Left lobe of liver (tissue), 2 donors: ENCODE measurements at regions not wholly inside any gene's neighbourhood (a gene's known extent, or its start where the extent isn't known, plus 50 kb on each side); places are given as distances from the start of the nearest gene placed in this dataset.
A peak's percentile ranks its signal among the peaks of the same experiment; 100 is the strongest.

Source experiments
- ATAC-seq: fragments of 200-7000 bp; cut with Tn5 transposase; one replicate; pipeline ENCODE4 v1.9.1; 2020; ENCODE audit warnings: mild to moderate bottlenecking, moderate library complexity
- DNase-seq: peaks from one replicate; pipeline ENCODE4 v3.0.0-alpha.2; 2020; ENCODE audit warnings: low spot score
- donor health status: DM: no; HTN: no; CAD: no; lungs with moderate emphysema.
- donor health status: DM: no; HTN: yes; CAD: no.

DNA sequence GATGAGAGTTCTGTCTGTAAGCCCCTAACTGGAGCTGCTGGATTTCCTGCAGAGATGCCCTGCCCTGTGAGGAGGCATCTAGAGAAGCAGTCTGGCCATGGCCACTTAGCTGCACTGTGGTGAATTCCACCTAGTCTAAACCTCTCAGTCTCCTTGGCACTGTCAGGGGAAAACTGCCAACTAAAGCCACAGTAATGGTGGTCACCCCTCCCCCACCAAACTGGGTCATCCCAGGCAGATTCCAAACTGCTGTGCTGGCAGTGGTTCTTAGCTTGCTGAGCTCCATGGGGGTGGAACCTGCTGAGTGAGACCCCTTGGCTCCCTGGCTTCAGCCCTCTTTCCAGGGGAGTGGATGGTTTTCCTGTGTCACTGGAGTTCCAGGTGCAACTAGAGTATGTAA, 740.6 kb downstream of the RWDD3 start:
- no peak for ATAC-seq

DNA sequence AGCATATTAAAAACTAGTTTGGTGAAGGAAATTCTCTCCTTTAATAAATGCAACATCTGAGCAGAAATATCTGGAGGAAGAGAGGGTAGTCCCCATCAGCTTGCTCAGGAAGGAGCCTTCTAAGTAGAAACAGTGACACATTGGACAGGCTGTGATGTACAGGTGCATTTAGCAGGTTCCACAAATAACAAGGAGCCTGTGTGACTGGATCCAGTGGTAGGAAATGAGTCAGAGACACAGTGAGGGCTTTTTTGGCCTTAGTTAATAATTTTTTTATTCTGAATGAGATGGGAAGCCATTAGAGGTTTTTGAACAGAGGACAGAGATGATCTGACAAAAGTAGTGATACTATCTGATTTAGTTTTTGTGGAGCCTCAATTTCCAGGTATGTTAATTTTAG, 738.9 kb upstream of the PTBP2 start:
- ATAC-seq (no peak), DNase-seq (no peak)

More for the DNA sequence above, 740.6 kb downstream of the RWDD3 start:
- DNase-seq = no peak

DNA sequence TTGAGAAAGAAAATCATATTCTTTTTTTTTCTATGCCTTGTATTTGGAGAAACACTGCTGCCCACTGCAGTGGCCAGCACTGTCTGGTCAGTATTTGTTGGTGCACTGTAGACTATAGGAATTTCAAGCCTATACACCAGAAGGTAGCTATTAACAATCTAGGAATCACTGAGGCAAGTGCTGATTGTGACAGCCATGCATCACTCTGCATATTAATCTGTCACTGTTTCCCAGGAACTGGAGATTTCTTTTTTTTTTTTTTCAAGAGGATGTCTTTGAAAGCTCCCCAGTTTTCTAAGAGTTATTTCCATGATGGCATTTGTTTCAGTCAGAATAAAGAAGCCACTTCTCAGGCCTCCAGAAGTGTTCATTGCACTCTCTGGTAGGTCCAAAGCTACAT, 737.8 kb upstream of the PTBP2 start:
- DNase-seq (no peak), ATAC-seq (no peak)

DNA sequence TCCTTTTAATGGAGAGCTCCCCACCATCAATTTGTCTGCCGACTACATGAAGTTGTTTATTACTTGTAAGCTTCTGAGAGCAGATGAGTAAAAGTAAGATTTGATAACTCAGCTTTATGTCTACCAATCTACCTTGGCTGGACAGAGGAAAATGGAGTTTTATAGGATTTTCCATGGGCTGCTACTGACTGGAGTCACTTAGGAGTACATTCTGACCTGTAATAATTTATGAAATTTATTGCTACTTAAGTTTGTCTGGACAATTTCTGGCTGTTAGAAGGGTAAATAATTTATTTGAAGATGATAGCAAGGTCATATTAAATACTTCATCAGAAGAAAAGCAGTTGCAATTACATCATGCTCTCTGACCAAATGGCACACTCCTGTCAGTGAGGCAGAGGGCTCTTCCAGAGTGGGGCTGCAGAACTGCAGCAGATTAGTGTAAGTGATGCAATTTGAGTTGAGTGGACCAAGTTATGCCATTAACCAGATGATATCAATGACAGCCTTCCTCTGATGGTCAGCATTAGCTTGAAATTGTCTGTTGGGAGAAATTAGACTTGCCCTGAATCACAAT, 736.7 kb upstream of the PTBP2 start:
- no peak for DNase-seq

DNA sequence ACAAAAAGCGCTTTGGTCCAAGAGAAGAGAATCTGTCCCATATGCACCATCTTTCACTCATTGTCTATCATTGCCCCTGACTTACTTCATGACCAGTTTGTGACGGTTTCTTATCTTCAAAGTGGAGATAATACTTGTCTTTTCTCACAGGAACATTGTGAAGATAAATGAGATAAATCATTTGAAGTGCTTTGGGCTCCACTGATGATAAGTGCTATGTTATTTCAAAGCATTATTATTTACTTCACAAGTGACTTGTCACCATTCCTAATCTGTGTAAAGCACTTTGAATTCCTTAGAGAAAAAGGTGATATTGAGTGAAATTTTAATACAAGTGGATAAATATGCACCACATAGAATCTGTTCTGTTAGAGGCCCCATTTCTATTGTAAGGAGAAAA, 731.6 kb upstream of the PTBP2 start:
- no peak for DNase-seq

More for the DNA sequence above, 736.7 kb upstream of the PTBP2 start:
- ATAC-seq = no peak

DNA sequence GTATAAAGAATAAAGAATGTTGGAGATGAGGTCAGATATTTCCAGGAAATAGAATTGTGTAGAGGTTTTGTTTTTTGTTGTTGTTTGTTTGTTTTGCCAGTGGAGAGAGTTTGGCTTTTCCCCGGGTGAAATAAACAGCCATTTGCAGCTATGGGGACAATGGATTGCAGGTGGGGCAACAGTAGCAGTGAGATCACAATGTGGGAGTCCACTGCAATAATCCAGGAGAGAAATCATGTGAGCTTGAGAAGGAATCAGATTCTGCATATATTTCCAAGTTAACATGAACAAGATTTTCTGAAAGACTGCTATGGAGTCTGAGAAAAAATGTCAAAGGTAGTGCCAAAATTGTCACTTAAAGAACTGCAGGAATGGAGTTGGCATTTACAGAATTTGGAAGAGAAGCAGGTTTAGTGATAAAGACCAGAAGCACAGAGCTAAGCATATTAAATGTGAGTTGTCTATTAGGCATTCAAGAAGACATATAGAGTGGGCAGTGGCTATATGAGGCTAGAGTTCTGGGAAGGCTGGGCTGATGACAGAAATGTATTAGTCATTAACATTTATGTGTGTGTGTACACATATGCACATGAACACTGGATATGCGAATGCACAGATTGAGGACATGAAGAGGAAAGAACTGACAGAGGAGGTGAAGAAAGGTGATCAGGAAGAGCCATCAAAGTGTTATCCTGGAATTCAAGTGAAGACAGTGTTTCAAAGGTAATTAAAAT, 729.6 kb upstream of the PTBP2 start:
- no peak for ATAC-seq

More for the DNA sequence above, 731.6 kb upstream of the PTBP2 start:
- no peak for ATAC-seq

DNA sequence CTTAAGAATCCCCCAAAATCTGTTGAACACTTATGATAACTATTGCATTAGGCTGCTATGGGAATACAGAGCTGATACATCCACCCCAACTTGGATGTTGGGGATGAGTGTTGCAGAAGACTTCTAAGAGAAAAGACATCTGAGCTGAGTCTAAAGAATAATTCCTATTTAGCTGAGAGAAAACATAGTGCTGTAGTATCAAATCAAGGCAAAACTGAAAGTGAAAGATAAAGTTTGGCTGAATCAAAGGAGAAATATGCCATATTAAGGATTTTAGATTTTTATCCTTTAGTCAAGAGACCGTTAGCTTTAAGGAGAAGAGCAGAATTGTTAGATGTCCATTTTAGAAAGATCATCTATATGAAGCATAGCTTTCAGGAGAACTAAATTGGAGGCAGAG, 726.9 kb upstream of the PTBP2 start:
- ATAC-seq (peak; percentile 58), DNase-seq (no peak)

More for the DNA sequence above, 729.6 kb upstream of the PTBP2 start:
- DNase-seq = no peak

DNA sequence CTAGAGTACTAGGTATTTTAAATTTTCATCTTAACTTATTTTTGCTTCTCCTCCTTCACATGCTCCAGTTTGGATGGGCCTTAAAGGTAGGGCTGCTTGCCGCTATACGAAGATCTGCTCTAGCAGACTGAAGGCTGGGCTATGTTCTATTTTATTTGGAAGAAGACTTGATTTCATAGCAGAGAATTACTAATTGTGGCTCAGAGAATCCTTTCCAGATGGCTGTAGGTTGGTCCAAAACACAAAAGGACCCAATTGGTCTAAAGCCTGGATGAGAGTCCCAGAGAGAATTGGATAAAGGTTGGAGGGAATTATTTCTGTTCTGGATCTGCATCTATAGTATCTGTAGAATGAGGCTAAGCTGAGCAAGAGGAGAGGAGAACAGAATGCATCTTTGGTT, 719.4 kb upstream of the PTBP2 start:
- ATAC-seq (no peak), DNase-seq (no peak)

DNA sequence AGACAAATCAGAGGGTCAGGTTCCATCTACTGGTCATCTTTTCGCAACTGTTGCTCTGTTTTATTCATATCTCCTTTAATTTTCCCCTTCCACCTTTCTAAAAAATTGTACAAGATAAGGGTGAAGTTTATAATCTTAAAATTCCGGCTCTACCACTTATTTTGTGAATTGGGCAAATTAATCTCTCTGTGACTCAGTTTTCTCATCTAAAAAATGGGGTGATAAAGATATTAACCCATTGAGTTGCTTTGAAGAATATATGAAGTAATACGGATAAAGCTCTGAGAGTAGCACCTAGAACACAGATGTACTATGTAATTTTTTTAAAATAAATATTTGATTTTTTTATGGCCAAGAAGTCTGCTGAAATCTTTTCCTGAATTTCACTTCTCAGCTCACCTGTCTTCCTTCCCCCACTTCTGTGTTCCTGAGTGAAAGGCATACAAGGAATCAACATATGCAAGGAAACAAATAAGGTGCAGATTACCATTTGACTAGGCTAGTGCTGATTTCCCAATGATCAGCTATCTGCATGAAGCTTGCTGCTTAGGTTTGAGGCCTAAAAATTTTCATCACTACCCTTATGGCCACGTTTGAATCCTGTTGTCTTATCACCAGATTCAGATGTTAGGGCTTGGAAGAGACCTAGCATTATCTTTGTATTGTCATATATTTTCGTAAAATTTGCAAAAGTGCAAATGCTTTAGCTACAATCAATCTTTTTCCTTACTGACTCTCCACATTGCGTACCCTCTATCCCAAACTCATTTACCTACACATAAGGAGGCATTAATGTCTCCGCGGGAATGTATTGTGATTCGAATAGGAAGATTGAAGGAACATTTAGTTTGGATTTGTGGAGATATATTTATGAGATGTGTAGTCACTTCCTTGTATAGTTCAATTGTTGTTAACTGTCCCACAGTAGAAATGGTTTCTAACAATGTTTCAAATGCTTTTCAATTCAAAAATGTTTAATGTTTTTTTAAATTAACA, 718.3 kb upstream of the PTBP2 start:
- ATAC-seq (no peak), DNase-seq (no peak)

DNA sequence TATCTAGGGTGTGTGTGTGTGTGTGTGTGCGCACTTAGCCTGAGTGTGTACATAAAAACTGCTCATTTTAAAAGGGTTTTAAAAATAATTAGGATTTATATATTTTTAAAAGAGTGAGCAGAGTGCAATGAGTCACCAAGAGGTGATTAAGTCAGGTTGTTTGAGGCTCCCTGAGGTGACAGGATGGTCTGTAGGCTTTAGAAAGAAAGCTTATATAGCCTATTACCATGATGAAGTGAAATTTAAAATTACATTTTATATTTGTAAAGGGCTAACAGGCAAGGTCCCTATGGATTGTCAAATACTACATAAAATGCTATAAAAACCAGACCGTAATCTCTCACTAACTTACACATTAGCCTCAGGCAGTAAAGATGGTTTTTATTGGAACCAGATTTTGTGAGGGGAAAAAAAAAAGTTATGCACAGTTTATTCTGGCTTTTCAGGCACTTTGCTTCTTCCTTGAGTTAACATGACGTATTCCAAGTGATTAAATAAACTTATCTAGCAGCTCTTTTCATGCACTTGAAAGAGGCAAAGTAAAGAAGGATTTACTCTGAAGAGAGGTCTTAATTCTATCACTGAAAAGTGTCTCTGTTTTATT, 711.7 kb upstream of the PTBP2 start:
- ATAC-seq (no peak), DNase-seq (no peak)

DNA sequence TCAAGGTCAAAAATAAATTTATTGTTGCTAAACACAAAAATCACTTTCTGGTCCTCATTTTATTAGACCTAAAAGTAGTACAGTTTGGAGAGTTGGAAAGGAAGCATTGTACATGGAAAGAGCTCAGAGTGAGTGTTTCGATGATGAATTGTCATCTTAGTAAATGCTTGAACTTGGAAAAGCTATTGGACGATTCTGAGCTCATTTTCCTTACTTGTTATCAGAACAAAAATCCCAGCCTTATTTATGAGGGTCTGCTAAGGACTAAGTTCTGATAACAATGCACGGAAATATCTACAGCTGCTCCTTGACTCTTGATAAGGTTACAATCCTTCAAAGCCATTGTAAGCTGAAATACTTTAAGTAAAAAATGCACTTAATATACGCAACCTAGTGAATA, 710.0 kb upstream of the PTBP2 start:
- ATAC-seq (no peak), DNase-seq (no peak)

DNA sequence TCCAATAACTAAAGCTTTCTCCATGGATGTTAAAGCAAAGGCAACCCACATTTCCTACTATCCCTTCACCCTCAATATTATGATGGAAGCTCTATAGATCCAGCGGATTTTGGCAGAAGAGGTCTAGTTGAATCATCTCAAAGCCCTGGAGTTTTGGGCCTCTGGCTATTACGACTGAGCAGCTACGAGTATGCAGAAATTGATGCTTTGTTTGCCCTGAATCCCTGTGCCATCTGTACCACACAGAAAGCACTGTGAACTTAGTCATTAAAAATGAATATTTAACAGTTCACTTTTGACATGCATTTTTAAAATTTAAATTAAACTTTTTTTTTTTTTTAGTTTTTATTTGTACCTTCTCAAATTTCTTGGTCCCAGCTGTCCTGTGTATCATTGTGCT, 705.4 kb upstream of the PTBP2 start:
- ATAC-seq = no peak
- no peak for DNase-seq

DNA sequence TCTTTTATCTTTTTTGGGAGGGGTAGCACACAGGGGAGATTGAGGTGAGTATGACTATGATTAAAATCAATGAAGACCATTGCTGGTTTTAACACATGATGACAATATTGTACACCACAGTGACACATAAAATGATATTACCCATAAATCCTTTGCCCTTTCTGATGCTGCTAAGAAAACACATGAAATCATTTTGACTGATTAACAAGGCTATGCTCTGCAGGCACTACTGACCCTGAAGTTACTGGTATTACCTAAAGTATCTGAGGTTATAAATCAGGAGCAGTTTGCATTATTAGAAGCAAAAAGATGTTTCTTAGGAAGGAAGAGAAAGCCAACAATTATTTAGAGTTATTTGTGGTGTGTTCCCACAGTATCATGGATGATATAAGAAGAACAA, 701.2 kb upstream of the PTBP2 start:
- DNase-seq (no peak), ATAC-seq (no peak)

DNA sequence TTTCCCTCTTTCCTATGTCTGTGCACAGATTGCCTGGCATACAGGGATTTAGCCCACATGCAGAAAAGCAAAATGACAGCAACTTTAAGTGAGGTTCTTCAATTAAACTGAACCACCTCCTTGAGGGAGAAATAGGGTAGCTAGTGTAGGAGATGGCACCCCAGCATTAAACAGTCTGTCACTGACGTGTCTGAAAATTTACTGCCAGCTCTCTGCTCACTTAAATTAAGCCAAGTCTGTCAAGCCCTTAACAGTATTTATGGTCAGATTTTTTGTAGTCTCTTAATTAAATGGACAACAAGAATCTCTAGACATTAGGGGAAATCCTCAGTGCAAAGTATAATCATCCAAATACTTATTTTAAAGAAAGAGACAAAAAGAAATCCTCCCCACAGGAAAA, 696.5 kb upstream of the PTBP2 start:
- DNase-seq (no peak), ATAC-seq (no peak)

DNA sequence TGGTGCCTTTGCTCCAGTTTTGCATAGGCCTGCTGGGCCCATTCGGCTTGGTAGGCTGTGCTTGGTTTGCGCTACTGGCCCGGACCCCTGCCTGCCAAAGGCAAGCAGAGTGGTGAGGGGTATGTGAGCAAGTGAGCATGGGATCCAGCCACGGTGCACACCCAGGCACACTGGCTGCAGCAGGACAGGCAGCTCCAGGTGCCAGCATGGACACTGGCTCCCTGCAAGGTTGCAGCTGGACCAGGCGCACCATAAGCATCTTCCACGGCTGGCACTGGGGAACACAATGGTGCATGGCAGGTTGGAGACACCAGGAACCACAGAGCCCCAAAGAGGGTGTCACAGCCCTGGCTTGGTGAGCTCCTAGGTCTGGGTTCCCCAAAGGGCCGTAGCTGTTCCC, 693.5 kb upstream of the PTBP2 start:
- no peak for ATAC-seq
- no peak for DNase-seq

DNA sequence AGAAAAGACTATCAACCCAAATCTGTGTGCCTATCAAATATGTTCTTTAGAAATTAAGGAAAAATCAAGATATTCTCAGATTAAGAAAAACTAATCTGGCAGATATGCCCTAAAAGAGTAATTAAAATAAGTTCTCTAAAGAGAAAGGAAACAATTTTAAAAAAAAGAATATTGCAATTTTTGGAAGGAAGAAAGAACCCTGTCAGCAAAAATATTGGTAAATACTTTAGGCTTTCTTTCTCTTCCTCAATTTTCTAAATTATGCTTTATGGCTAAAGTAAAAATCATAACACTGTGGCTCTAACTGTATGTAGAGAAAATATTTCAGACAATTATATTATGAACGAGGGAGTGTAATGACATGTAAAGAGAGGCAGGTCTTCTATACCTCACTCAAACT, 691.3 kb upstream of the PTBP2 start:
- DNase-seq (no peak), ATAC-seq (no peak)

DNA sequence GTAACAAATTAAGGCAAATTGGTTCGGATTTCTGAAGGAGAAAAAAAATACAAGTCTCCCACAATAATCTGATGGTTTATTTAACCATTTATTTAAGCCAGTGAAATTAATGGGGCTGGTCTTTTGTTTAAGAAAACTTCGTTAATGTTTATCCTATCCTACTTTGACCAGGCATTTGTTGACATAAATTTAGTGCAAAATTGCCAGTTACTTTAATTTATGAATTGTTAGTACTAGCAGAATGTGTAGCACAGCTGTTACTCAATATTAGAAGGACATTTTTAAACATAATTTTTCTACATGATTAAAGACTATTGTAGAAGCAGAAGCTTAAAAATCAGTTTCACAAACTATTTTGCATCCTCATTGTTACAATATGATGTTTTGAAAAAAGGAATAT, 687.6 kb upstream of the PTBP2 start:
- DNase-seq = no peak
- ATAC-seq = no peak

DNA sequence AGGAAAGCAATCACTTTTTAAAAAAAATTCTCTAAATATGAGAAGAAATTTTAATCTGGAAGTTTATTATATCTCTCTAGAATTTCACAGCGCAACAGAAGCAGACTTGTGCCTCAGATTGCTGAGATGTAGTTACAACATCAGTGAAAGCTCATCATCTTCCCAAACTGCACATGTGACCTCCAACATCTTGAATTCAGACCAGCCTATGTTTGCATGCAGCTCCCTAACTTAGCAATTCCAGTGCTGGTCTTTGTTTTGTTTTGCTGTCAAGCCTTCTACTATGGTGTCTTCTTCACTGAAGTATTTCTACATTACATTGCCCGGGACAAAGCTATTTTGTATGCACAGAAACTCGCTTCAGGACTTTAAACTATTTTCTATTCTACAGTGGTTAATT, 684.8 kb upstream of the PTBP2 start:
- ATAC-seq = no peak

DNA sequence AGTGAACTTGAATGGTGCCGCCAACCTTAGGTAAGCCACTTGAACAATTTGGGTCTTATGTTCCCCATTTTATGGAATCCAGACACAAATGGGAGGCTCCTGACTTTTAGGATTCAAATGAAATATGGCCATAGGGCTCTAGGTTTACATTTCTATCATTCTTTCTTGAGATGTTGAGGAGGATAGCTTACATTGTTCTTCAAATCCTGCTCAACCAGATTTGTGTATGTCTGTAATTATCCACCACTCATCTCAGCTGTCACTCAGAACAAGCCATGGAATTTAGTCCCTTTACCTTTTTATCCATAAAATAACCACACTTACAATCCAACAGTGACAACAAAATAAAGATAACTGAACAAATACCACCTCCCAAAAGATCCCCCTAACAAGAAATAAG, 682.9 kb upstream of the PTBP2 start:
- no peak for ATAC-seq
- DNase-seq = no peak

More for the DNA sequence above, 684.8 kb upstream of the PTBP2 start:
- DNase-seq = no peak

DNA sequence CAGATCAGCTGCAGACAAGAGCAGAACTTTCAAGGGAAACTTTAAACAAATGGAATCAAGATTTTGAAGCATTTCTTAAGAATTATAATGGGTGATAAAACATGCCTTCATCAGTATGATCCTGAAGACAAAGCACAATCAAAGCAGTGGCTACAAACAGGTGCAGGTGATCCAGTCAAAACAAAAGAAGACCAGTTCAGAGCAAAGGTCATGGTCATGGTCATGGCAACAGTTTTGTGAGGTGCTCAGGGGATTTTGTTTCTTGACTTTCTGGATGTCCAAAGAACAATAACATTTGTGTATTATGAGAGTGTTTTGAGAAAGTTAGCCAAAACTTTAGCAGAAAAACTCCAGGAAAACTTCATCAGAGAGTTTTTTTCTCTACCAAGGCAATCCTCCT, 681.7 kb upstream of the PTBP2 start:
- no peak for ATAC-seq
- no peak for DNase-seq

DNA sequence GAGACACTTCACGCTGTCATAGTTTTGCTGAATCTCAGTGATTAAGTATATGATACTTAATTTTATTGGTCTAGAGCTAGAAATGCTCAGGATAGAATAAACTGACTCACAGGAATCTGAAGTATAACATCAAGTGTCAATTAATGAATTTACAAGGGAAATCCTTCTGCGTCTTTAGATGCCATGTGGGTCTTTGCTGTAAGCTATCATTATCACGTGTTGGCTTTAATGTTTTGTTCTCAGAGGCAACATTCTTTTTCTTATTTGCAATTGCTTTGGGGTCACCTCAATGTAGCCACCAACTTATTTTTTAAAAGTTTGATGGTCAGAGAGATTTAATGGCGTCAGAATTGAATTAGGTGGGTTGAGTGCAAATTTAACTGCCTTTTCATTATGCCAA, 680.1 kb upstream of the PTBP2 start:
- ATAC-seq = no peak
- no peak for DNase-seq
